Endothelial cell (in vitro differentiated cells): ENCODE measurements at regions not wholly inside any gene's neighbourhood (a gene's known extent, or its start where the extent isn't known, plus 50 kb on each side); places are given as distances from the start of the nearest gene placed in this dataset.

Experiments used
- DNase-seq: peaks from one replicate; pipeline ENCODE4 v3.0.0; 2021; ENCODE audit warnings: low spot score
- H3K27ac Mint-ChIP-seq: one replicate; pipeline ENCODE4 v1.8.0; 2021; ENCODE audit warnings: mixed read lengths, inconsistent platforms; ENCODE audit not compliant: unreplicated experiment
- H3K27me3 Mint-ChIP-seq: one replicate; pipeline ENCODE4 v1.8.0; 2021; ENCODE audit warnings: mild to moderate bottlenecking, moderate library complexity, mixed read lengths, inconsistent platforms; ENCODE audit not compliant: unreplicated experiment
- H3K36me3 Mint-ChIP-seq: one replicate; pipeline ENCODE4 v1.8.0; 2021; ENCODE audit warnings: mild to moderate bottlenecking, low read depth, mixed read lengths, inconsistent platforms; ENCODE audit not compliant: unreplicated experiment
- H3K4me1 Mint-ChIP-seq: one replicate; pipeline ENCODE4 v1.8.0; 2021; ENCODE audit warnings: mild to moderate bottlenecking, mixed read lengths, inconsistent platforms; ENCODE audit not compliant: unreplicated experiment
- H3K4me3 Mint-ChIP-seq: one replicate; pipeline ENCODE4 v1.8.0; 2021; ENCODE audit warnings: mild to moderate bottlenecking, mixed read lengths, inconsistent platforms; ENCODE audit not compliant: unreplicated experiment
- H3K9me3 Mint-ChIP-seq: one replicate; pipeline ENCODE4 v1.8.0; 2021; ENCODE audit warnings: mixed read lengths, inconsistent platforms; ENCODE audit not compliant: unreplicated experiment
- CTCF ChIP-seq: fragments of 200-600 bp; sonication (generic); IDR thresholded peaks from one replicate; pipeline ENCODE4 v1.5.0; 2021; ENCODE audit warnings: antibody characterized with exemption; ENCODE audit not compliant: unreplicated experiment

- no peak for TF ChIP-seq CTCF
Observed at GRCh38 chr1:18004278-18004677, 103.3 kb upstream of the IGSF21 start.

GRCh38 chr1:18005238-18005637 lies 102.4 kb upstream of the IGSF21 start:
- no peak for TF ChIP-seq CTCF
- no peaks in the 10 kb centered on the region for H3K9me3 Mint-ChIP-seq
- H3K27ac Mint-ChIP-seq, result no peak overlapping the region
- H3K27me3 Mint-ChIP-seq, result peaks cover 2% of the 10 kb centered on the region
- no peak overlapping the region for H3K4me3 Mint-ChIP-seq
- DNase-seq, result no peak
- H3K36me3 Mint-ChIP-seq, result no peaks in the 10 kb centered on the region
- H3K4me1 Mint-ChIP-seq, result no peaks in the 10 kb centered on the region

More at GRCh38 chr1:18004278-18004677, 103.3 kb upstream of the IGSF21 start:
- Mint-ChIP-seq H3K9me3 (no peaks in the 10 kb centered on the region), H3K4me1 (no peaks in the 10 kb centered on the region), H3K27me3 (peaks cover 2% of the 10 kb centered on the region), H3K4me3 (no peak overlapping the region), H3K27ac (no peak overlapping the region), H3K36me3 (no peaks in the 10 kb centered on the region)
- DNase-seq, result no peak

DNA sequence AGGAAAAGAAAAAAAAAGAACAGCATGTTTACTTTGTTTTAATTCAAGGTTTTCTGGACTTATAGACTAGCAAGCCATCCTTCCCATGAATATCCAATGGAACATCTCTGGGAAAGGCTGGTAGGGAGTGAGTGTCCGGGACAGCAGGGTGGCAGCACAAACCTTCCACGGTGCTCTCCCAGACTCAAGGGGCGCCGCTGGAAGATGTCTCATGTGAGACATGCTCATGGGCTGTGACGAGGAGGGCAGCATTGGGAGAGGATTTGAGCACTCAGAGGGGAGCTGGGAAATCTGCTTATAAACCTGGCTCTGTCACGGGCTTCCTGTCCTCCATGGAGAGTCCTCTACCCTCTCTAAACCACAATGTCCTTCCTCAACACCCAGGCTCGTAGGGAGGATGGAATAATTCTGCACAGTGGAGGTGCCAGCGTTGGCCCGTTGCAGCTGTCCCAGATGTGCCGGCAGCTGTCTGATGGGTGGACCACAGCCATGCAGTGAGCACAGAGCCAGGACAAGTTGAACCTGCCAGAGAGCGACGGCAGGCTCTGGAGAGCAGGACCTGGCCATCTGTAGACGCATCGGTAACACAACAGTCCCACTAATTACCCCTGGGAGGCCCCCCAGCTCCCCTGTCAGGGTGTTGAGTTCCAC lies 100.1 kb upstream of the IGSF21 start:
- Mint-ChIP-seq H3K27me3 (peaks cover 2% of the 10 kb centered on the region), H3K9me3 (no peaks in the 10 kb centered on the region), H3K4me1 (no peaks in the 10 kb centered on the region), H3K27ac (no peak overlapping the region), H3K36me3 (no peaks in the 10 kb centered on the region), H3K4me3 (no peak overlapping the region)
- DNase-seq, result no peak
- no peak for TF ChIP-seq CTCF

DNA sequence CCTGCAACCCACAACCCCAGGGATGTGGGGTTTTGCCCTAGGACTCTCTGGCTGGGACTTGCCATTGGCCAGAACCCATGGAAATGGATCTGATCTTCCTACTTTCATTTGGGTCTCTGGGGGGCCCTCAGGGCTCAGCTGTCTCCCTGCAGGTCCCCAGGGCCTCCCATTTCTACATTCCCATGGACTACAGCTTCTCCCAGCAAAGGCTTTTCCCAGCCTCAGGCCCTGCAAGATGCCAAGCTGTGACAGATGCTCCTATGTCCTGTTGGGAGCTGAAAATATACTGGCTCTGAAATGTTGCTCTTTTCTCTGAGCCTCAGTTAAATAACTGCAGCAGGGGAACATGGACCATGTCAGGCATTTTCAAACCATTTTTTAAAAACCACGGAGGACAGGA lies 99.5 kb upstream of the IGSF21 start:
- H3K4me1 Mint-ChIP-seq, result no peaks in the 10 kb centered on the region
- no peaks in the 10 kb centered on the region for H3K9me3 Mint-ChIP-seq
- no peak overlapping the region for H3K27ac Mint-ChIP-seq
- peaks cover 2% of the 10 kb centered on the region for H3K27me3 Mint-ChIP-seq
- TF ChIP-seq CTCF, result no peak
- no peak overlapping the region for H3K4me3 Mint-ChIP-seq
- H3K36me3 Mint-ChIP-seq, result no peaks in the 10 kb centered on the region
- DNase-seq, result no peak

DNA sequence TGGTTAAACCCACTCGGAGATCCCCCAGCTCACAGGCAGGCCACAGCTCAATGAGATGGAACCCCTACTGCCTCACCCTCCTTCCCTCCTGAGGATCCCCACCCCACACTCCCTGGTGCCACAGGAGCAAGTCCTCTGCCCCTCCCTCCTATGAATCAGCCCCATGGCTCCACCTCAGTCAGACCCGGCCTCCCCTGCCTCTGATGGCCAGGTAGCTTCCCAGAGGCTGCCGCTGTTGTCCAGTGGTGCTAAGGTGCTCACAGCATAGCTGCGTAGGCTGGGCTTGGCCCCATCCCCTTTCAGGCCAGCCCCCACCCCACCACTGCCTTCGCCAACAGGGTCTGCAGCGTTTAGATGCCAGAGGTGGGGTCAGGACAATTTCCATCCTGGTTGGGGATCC lies 98.5 kb upstream of the IGSF21 start:
- no peak for DNase-seq
- no peaks in the 10 kb centered on the region for H3K27me3 Mint-ChIP-seq
- H3K36me3 Mint-ChIP-seq, result no peaks in the 10 kb centered on the region
- H3K4me3 Mint-ChIP-seq, result no peak overlapping the region
- H3K27ac Mint-ChIP-seq, result no peak overlapping the region
- H3K9me3 Mint-ChIP-seq, result no peaks in the 10 kb centered on the region
- no peak for TF ChIP-seq CTCF
- no peaks in the 10 kb centered on the region for H3K4me1 Mint-ChIP-seq
